ENCODE measurements at regions not wholly inside any gene's neighbourhood (a gene's known extent, or its start where the extent isn't known, plus 50 kb on each side); places are given as distances from the start of the nearest gene placed in this dataset.

DNA sequence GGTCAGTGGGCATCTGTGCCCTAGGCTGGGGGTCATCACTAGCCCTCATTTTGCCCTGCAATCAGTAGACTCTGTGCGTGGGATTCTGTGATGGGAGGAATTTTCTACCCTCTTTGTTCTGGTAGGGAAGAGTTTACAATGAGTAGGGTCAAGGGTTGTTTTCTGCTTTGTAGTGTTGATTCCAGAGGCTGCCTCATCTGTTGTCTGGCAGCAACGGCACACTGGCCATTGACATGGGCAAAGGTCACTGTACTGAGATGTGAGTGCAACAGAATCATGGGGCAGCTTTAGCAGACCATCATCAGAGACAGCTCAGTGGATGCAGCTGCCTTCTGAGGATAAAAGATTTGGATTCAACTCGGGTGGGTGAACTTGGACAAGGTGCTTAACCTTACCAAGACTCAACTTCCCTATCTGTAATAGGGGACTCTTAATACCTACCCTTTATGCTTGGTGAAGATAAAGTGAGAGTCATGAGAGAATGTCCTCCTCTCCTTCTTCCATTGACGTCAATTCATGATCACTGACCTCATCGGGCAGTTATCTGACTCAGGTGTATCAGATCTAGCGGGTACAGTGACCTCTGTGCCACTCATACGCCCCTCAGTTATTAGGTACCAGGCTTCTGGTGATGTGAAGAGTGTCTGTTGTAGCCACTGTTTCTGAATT, 127.5 kb downstream of the RPLP1 start:
- TF ChIP-seq, protein P1, sequence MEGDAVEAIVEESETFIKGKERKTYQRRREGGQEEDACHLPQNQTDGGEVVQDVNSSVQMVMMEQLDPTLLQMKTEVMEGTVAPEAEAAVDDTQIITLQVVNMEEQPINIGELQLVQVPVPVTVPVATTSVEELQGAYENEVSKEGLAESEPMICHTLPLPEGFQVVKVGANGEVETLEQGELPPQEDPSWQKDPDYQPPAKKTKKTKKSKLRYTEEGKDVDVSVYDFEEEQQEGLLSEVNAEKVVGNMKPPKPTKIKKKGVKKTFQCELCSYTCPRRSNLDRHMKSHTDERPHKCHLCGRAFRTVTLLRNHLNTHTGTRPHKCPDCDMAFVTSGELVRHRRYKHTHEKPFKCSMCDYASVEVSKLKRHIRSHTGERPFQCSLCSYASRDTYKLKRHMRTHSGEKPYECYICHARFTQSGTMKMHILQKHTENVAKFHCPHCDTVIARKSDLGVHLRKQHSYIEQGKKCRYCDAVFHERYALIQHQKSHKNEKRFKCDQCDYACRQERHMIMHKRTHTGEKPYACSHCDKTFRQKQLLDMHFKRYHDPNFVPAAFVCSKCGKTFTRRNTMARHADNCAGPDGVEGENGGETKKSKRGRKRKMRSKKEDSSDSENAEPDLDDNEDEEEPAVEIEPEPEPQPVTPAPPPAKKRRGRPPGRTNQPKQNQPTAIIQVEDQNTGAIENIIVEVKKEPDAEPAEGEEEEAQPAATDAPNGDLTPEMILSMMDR (conservative IDR thresholded peaks at IDR 0.05; ENCODE audit: low read depth, low read length), result no peak
- TF ChIP-seq CHD1 (IDR thresholded peaks at IDR 0.05; ENCODE audit: low read depth, low read length) (no peak), POLR2A (IDR thresholded peaks at IDR 0.05; ENCODE audit: low read depth, low read length) (no peak), MXI1 (IDR thresholded peaks at IDR 0.05; ENCODE audit: borderline replicate concordance, low read depth, low read length) (no peak)
